Adrenal gland (tissue), 5 donors: ENCODE measurements at regions not wholly inside any gene's neighbourhood (a gene's known extent, or its start where the extent isn't known, plus 50 kb on each side); places are given as distances from the start of the nearest gene placed in this dataset.

Experiments used
- POLR2A ChIP-seq, 2 donors: fragments of 450-650 bp; IDR thresholded peaks; one replicate each; pipeline ENCODE4 v1.6.1; 2017; ENCODE audit warnings: antibody characterized with exemption in 2 of 2, mild to moderate bottlenecking in 2 of 2, moderate library complexity in 1 of 2
- TF ChIP-seq, protein P1 (sequence below), 6 experiments: fragments of 450-650 bp in 4 of 6; fragments of 200-600 bp in 2 of 6; sonication (generic) in 1 of 6; IDR thresholded peaks; 1 replicate in 5 of 6; 2 replicates in 1 of 6; pipeline versions ENCODE4 v1.5.1 to v1.8.0; 2016 to 2021; ENCODE audit warnings: antibody characterized with exemption in 6 of 6, mild to moderate bottlenecking in 2 of 6, moderate library complexity in 1 of 6
- donor health status: DM: no; HTN: no; CAD: no.

DNA sequence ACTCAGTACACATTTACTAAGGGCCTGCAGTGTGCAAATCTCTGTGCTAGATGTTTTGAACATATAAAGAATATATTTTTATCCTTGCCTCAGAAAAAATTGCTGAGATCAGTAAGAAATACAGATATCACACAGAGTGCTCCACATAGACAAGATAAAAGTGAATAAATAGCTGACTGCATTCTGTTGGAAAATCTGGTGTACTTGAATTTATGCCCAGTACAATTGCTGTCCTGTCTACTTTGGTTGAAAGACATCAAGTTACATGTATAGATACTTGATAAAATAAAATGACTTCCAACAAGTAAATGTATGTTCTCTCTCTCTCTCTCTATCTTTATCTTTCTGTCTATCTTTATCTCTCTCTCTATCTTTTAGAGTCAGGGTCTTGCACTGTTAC, 381.2 kb upstream of the CBLB start:
- TF ChIP-seq, protein P1, sequence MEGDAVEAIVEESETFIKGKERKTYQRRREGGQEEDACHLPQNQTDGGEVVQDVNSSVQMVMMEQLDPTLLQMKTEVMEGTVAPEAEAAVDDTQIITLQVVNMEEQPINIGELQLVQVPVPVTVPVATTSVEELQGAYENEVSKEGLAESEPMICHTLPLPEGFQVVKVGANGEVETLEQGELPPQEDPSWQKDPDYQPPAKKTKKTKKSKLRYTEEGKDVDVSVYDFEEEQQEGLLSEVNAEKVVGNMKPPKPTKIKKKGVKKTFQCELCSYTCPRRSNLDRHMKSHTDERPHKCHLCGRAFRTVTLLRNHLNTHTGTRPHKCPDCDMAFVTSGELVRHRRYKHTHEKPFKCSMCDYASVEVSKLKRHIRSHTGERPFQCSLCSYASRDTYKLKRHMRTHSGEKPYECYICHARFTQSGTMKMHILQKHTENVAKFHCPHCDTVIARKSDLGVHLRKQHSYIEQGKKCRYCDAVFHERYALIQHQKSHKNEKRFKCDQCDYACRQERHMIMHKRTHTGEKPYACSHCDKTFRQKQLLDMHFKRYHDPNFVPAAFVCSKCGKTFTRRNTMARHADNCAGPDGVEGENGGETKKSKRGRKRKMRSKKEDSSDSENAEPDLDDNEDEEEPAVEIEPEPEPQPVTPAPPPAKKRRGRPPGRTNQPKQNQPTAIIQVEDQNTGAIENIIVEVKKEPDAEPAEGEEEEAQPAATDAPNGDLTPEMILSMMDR (IDR thresholded peaks at IDR 0.05), result no peak
- TF ChIP-seq POLR2A (IDR thresholded peaks at IDR 0.05), result no peak
